Renal cortical epithelial cell (primary cell): ENCODE measurements at regions not wholly inside any gene's neighbourhood (a gene's known extent, or its start where the extent isn't known, plus 50 kb on each side); places are given as distances from the start of the nearest gene placed in this dataset.
"Not testable (repeated sequence)": the region's sequence is repeated elsewhere in the genome, so short reads cannot be mapped to it uniquely, and the experiment has no call there.

Experiments
- DNase-seq: peaks from one replicate; pipeline ENCODE4 v3.0.0-alpha.2; 2011; ENCODE audit warnings: low read depth

GRCh38 chr3:124138148-124138547 lies 146.2 kb upstream of the ROPN1 start:
- no peak for DNase-seq

GRCh38 chr3:124140746-124141145 lies 148.8 kb upstream of the ROPN1 start:
- DNase-seq: no peak

GRCh38 chr3:124142389-124142970 lies 150.6 kb upstream of the ROPN1 start:
- no peak for DNase-seq

- DNase-seq: no peak
These were observed 151.1 kb upstream of the ROPN1 start for GRCh38 chr3:124143047-124143446.

GRCh38 chr3:124144035-124144814 lies 152.3 kb upstream of the ROPN1 start:
- no peak for DNase-seq

- DNase-seq: no peak
These were observed 155.5 kb upstream of the ROPN1 start for GRCh38 chr3:124147429-124147828.

- no peak for DNase-seq
These were observed 156.0 kb upstream of the ROPN1 start for GRCh38 chr3:124147946-124148345.

GRCh38 chr3:124149081-124149480 lies 157.2 kb upstream of the ROPN1 start:
- DNase-seq: no peak

- no peak for DNase-seq
These were observed 157.8 kb upstream of the ROPN1 start for GRCh38 chr3:124149771-124150170.

GRCh38 chr3:124152891-124153290 lies 161.0 kb upstream of the ROPN1 start:
- not testable (repeated sequence) for DNase-seq

GRCh38 chr3:124156866-124157712 lies 165.2 kb upstream of the ROPN1 start:
- DNase-seq: no peak

- no peak for DNase-seq
These were observed 165.8 kb upstream of the ROPN1 start for GRCh38 chr3:124157748-124158147.

- no peak for DNase-seq
These were observed 166.4 kb upstream of the ROPN1 start for GRCh38 chr3:124158168-124158881.

- no peak for DNase-seq
These were observed 169.5 kb upstream of the ROPN1 start for GRCh38 chr3:124161448-124161847.

- DNase-seq: no peak
These were observed 171.8 kb upstream of the ROPN1 start for GRCh38 chr3:124163689-124164088.

GRCh38 chr3:124168271-124168670 lies 176.3 kb upstream of the ROPN1 start:
- DNase-seq: peak; percentile 8

- no peak for DNase-seq
These were observed 180.4 kb upstream of the ROPN1 start for GRCh38 chr3:124172283-124172682.

GRCh38 chr3:124172816-124173215 lies 180.9 kb upstream of the ROPN1 start:
- DNase-seq: peak; percentile 43

GRCh38 chr3:124174476-124174875 lies 182.6 kb upstream of the ROPN1 start:
- peak; percentile 17 for DNase-seq

- DNase-seq: no peak
These were observed 183.3 kb upstream of the ROPN1 start for GRCh38 chr3:124174910-124175874.

- DNase-seq: no peak
These were observed 185.1 kb upstream of the ROPN1 start for GRCh38 chr3:124177071-124177470.
